Ishikawa (cell line): ENCODE measurements at regions not wholly inside any gene's neighbourhood (a gene's known extent, or its start where the extent isn't known, plus 50 kb on each side); places are given as distances from the start of the nearest gene placed in this dataset.

Experiments
- RAD21 ChIP-seq: IDR thresholded peaks from 2 replicates; pipeline ENCODE4 v1.6.1; 2012; ENCODE audit warnings: low read depth
- TF ChIP-seq, protein P1 (sequence below): IDR thresholded peaks from 2 replicates; pipeline ENCODE4 v1.6.1; 2012

DNA sequence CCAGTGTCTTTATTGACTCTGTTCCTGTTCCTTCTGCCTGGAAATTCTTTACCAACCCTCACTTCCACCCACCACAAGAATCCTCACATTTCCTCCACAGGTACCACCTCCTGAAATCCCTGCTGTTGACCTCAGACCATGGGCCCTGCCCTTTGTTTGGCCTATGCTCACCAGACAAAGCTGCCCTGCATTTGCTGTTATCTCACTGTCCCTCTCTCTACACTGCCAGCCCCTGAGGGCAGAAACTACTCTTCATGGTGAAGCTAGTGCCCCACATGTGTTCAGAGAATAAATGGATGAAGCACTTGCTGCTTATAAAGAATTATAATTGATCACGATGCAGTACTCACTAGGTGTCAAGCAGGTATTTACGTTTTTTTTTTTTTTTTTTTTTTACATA is 608.4 kb downstream of the TSN start:
- TF ChIP-seq, protein P1, sequence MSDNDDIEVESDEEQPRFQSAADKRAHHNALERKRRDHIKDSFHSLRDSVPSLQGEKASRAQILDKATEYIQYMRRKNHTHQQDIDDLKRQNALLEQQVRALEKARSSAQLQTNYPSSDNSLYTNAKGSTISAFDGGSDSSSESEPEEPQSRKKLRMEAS: no peak
- TF ChIP-seq RAD21: no peak
